ENCODE measurements at regions not wholly inside any gene's neighbourhood (a gene's known extent, or its start where the extent isn't known, plus 50 kb on each side); places are given as distances from the start of the nearest gene placed in this dataset.
"Not testable (repeated sequence)": the region's sequence is repeated elsewhere in the genome, so short reads cannot be mapped to it uniquely, and the experiment has no call there.

DNA sequence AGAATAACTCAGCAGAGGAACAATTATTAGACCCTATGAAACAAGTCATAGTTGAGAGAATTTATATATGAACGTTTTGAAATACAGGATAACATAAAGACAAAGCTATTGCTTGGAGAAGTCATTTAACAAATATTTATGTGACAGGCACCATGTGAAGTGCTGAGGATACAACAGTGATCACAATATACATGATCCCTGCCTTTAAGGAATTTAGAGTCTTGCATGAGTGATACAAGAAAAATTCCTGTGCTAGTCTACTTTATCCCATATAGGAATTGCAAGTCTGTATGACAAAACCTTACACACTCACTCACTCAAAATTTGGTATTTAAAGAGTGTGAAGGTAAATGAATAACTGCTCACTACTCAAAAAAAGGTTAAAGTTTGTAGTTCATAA is 94.5 kb upstream of the NOTCH2NLA start:
- TF ChIP-seq, protein P1, sequence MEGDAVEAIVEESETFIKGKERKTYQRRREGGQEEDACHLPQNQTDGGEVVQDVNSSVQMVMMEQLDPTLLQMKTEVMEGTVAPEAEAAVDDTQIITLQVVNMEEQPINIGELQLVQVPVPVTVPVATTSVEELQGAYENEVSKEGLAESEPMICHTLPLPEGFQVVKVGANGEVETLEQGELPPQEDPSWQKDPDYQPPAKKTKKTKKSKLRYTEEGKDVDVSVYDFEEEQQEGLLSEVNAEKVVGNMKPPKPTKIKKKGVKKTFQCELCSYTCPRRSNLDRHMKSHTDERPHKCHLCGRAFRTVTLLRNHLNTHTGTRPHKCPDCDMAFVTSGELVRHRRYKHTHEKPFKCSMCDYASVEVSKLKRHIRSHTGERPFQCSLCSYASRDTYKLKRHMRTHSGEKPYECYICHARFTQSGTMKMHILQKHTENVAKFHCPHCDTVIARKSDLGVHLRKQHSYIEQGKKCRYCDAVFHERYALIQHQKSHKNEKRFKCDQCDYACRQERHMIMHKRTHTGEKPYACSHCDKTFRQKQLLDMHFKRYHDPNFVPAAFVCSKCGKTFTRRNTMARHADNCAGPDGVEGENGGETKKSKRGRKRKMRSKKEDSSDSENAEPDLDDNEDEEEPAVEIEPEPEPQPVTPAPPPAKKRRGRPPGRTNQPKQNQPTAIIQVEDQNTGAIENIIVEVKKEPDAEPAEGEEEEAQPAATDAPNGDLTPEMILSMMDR (IDR thresholded peaks at IDR 0.05): not testable (repeated sequence)
- not testable (repeated sequence) for TF ChIP-seq POLR2AphosphoS5, POLR2A (IDR thresholded peaks at IDR 0.05)
